K562 (cell line): ENCODE measurements at regions not wholly inside any gene's neighbourhood (a gene's known extent, or its start where the extent isn't known, plus 50 kb on each side); places are given as distances from the start of the nearest gene placed in this dataset.

Experiments used
- ATAC-seq: fragments of 200-7000 bp; cut with Tn5 transposase; 3 replicates; pipeline ENCODE4 v1.9.1; 2020; ENCODE audit warnings: moderate library complexity
- BruUV-seq: library from RNA; stranded (reverse); fragments of 400-500 nt; replicated peaks from 2 replicates; lab custom pipeline; 2021; lab: Mats Ljungman, UMichigan
- CTCF ChIA-PET: fragments of 300-600 bp; formaldehyde crosslinking; extraction: SDS; loops from one replicate; lab custom pipeline; 2021; ENCODE audit warnings: low intra/inter-chr PET ratio; lab: Yijun Ruan, JAX
- POLR2A ChIA-PET: fragments of 300-600, 350-650 bp; sonication (Branson Sonifier 250); formaldehyde crosslinking; extraction: SDS; loops from one replicate; lab custom pipeline; 2021; ENCODE audit warnings: antibody characterized with exemption, inconsistent platforms; lab: Yijun Ruan, JAX
- DNase-seq, 4 experiments: peaks; one replicate each; pipeline versions ENCODE4 v3.0.0 to v3.0.0-alpha.2; 2011 to 2018; ENCODE audit warnings: low spot score in 3 of 4, mixed read lengths in 3 of 4; ENCODE audit errors: extremely low read depth in 1 of 4
- FAIRE-seq: peaks from 2 replicates; lab custom pipeline; 2011; peaks lifted over from hg19 to GRCh38; lab: Jason Lieb, UNC
- H2AFZ ChIP-seq: 2 replicates; pipeline ENCODE4 v1.6.0; 2011; ENCODE audit warnings: low read depth, low read length, control low read depth, inconsistent platforms
- H3K27ac ChIP-seq: fragments of 200-600 bp; 3 replicates; pipeline ENCODE4 v1.8.0; 2011; ENCODE audit warnings: low read depth, mild to moderate bottlenecking, control low read depth, inconsistent platforms, low read length, moderate library complexity, mixed read lengths; ENCODE audit errors: extremely low read depth
- H3K27me3 ChIP-seq, 2 experiments: fragments of 300-600 bp in 1 of 2; 2 replicates in 1 of 2; 3 replicates in 1 of 2; pipeline versions ENCODE4 v1.6.0 to v1.8.0; 2011; ENCODE audit warnings: inconsistent platforms in 2 of 2, low read length in 2 of 2, mild to moderate bottlenecking in 1 of 2, mixed read lengths in 1 of 2, moderate library complexity in 1 of 2; ENCODE audit not compliant: control insufficient read depth in 2 of 2, insufficient read depth in 2 of 2
- H3K36me3 ChIP-seq: fragments of 300-600 bp; 3 replicates; pipeline ENCODE4 v1.8.0; 2011; ENCODE audit warnings: mild to moderate bottlenecking, low read length, inconsistent platforms; ENCODE audit not compliant: control insufficient read depth, insufficient read depth
- H3K4me1 ChIP-seq, 2 experiments: fragments of 200-600 bp in 1 of 2; replicated peaks in 1 of 2; 2 replicates in 1 of 2; 3 replicates in 1 of 2; pipeline versions ENCODE4 v1.5.1 to v1.8.0; 2011; ENCODE audit warnings: inconsistent platforms in 2 of 2, low read length in 2 of 2, mild to moderate bottlenecking in 1 of 2, mixed read lengths in 1 of 2, moderate library complexity in 1 of 2; ENCODE audit not compliant: control insufficient read depth in 2 of 2, insufficient read depth in 2 of 2
- H3K4me2 ChIP-seq: 2 replicates; pipeline ENCODE4 v1.6.1; 2011; ENCODE audit warnings: low read length, control low read depth, inconsistent platforms, mixed read lengths; ENCODE audit not compliant: insufficient read depth
- H3K4me3 ChIP-seq: fragments of 200-600 bp; sonication (generic), shearing (Covaris generic); 2 replicates; pipeline ENCODE4 v1.5.1; 2016; ENCODE audit warnings: control low read depth, inconsistent platforms
- H3K79me2 ChIP-seq: fragments of 200-600 bp; 3 replicates; pipeline ENCODE4 v1.8.0; 2011; ENCODE audit warnings: low read length, inconsistent platforms; ENCODE audit not compliant: control insufficient read depth, insufficient read depth
- H3K9ac ChIP-seq, 2 experiments: 2 replicates each; pipeline versions ENCODE4 v1.6.0 to v1.6.1; 2011; ENCODE audit warnings: low read depth in 2 of 2, low read length in 2 of 2, control low read depth in 1 of 2, inconsistent platforms in 1 of 2, mild to moderate bottlenecking in 1 of 2, mixed read lengths in 1 of 2; ENCODE audit not compliant: insufficient read depth in 1 of 2
- H3K9me1 ChIP-seq: one replicate; pipeline ENCODE4 v1.6.0; 2011; ENCODE audit warnings: inconsistent platforms, mild to moderate bottlenecking, low read length, moderate library complexity; ENCODE audit not compliant: control insufficient read depth, insufficient read depth
- H3K9me3 ChIP-seq: replicated peaks from 2 replicates; pipeline ENCODE4 v1.5.1; 2011; ENCODE audit warnings: low read depth, low read length, inconsistent platforms; ENCODE audit not compliant: control insufficient read depth, insufficient read depth
- H4K20me1 ChIP-seq: replicated peaks from 2 replicates; pipeline ENCODE4 v1.6.1; 2011; ENCODE audit warnings: low read length, inconsistent platforms, mixed read lengths; ENCODE audit not compliant: control insufficient read depth, insufficient read depth
- CREB1 ChIP-seq, 2 experiments: sonication (generic) in 1 of 2; formaldehyde crosslinking in 1 of 2; IDR thresholded peaks; 2 replicates each; pipeline versions ENCODE4 v1.6.1 to v1.8.0; 2012 to 2022; ENCODE audit warnings: inconsistent platforms in 1 of 2, mild to moderate bottlenecking in 1 of 2, missing genetic modification reagents in 1 of 2, moderate library complexity in 1 of 2
- HDAC2 ChIP-seq: fragments of 450-650 bp; IDR thresholded peaks from 2 replicates; pipeline ENCODE4 v1.6.1; 2016; ENCODE audit warnings: mild to moderate bottlenecking
- MEF2A ChIP-seq: IDR thresholded peaks from 2 replicates; pipeline ENCODE4 v1.6.1; 2011; ENCODE audit warnings: low read depth, mild to moderate bottlenecking, low read length, moderate library complexity; ENCODE audit not compliant: control insufficient read depth
- NFIC ChIP-seq: fragments of 450-650 bp; IDR thresholded peaks from 2 replicates; pipeline ENCODE4 v1.6.1; 2017; ENCODE audit warnings: mild to moderate bottlenecking, inconsistent platforms
- SETDB1 ChIP-seq: IDR thresholded peaks from one replicate; pipeline ENCODE4 v1.6.1; 2012; ENCODE audit warnings: low read length, control low read depth, inconsistent platforms
- SMARCE1 ChIP-seq: fragments of 450-650 bp; IDR thresholded peaks from 2 replicates; pipeline ENCODE4 v1.7.1; 2016; ENCODE audit warnings: mild to moderate bottlenecking
- TCFL5 ChIP-seq: fragments of 250-450 bp; sonication (Bioruptor Pico); conservative IDR thresholded peaks from 2 replicates; pipeline ENCODE4 v1.6.1; 2021; ENCODE audit warnings: mild to moderate bottlenecking, moderate library complexity, matching md5 sums
- UBTF ChIP-seq, 2 experiments: IDR thresholded peaks; 2 replicates each; pipeline ENCODE4 v1.6.1; 2012; ENCODE audit warnings: improper control_type of control experiment in 2 of 2, low read depth in 2 of 2, low read length in 2 of 2, borderline replicate concordance in 1 of 2
- WGBS: fragments of 100-300 bp; shearing (Covaris generic); methylation state at CpG from one replicate; pipeline ENCODE4 v1.1.6; 2016; ENCODE audit warnings: low coverage, mixed read lengths; ENCODE audit not compliant: insufficient coverage; ENCODE audit errors: missing lambda C conversion rate; 5-methylcytosine and 5-hydroxymethylcytosine counted together
- in situ Hi-C: fragments of 300-500 bp; cut with MboI; formaldehyde crosslinking; loops from 4 replicates; pipeline ENCODE4 v1.15.0; 2018; ENCODE audit warnings: inconsistent platforms, mixed read lengths
- intact Hi-C: fragments of 100-400 bp; cut with micrococcal nuclease; formaldehyde crosslinking; loops from 2 replicates; pipeline ENCODE4 v1.14.2; 2022

- no peak for TF ChIP-seq TCFL5
Observed at GRCh38 chr12:69094606-69095216, 144.7 kb upstream of the CPSF6 start (continued).

GRCh38 chr12:69095765-69096477 lies 143.4 kb upstream of the CPSF6 start:
- peak in 1 of 4 experiments; percentile 3 for DNase-seq
- no peaks in the 10 kb centered on the region for H3K9me1 ChIP-seq
- H3K4me2 ChIP-seq, result no peak overlapping the region
- no peak overlapping the region for H3K4me3 ChIP-seq
- no peaks in the 10 kb centered on the region for H3K4me1 ChIP-seq
- no peak for ATAC-seq
- TF ChIP-seq UBTF (IDR thresholded peaks at IDR 0.05; ENCODE audit: borderline replicate concordance in 1 of 2, low read depth in 2 of 2, low read length in 2 of 2), result no peak
- peak; percentile 65 for TF ChIP-seq NFIC
- TF ChIP-seq SMARCE1, result no peak
- no peak for TF ChIP-seq CREB1 (IDR thresholded peaks at IDR 0.05)
- no peak for TF ChIP-seq CREB1 (CRISPR knock-in tag; IDR thresholded peaks at IDR 0.05)
- TF ChIP-seq MEF2A, result no peak
- no peak for TF ChIP-seq SETDB1
- no peak for TF ChIP-seq HDAC2
- no peaks in the 10 kb centered on the region for H3K79me2 ChIP-seq
- intact Hi-C loops, result no loop called here
- ChIA-PET POLR2A (no interaction called here), CTCF (no interaction called here)
- in situ Hi-C loops, result no loop called here
- no peak for FAIRE-seq
- H2AFZ ChIP-seq, result no peak overlapping the region
- H3K27ac ChIP-seq, result no peak overlapping the region
- peaks cover 2 to 19% of the 10 kb centered on the region in 2 experiments; a peak in 3 of 5 replicates for H3K27me3 ChIP-seq
- no peak overlapping the region for H3K9ac ChIP-seq
- no peaks in the 10 kb centered on the region for H4K20me1 ChIP-seq
- no peaks in the 10 kb centered on the region for H3K36me3 ChIP-seq
- BruUV-seq, result no TSS peak
- 4% methylated on average over 9 of the region's 9 CpGs for WGBS
- H3K9me3 ChIP-seq, result no peaks in the 10 kb centered on the region
